ENCODE measurements at regions not wholly inside any gene's neighbourhood (a gene's known extent, or its start where the extent isn't known, plus 50 kb on each side); places are given as distances from the start of the nearest gene placed in this dataset.
"Not testable (repeated sequence)": the region's sequence is repeated elsewhere in the genome, so short reads cannot be mapped to it uniquely, and the experiment has no call there.

DNA sequence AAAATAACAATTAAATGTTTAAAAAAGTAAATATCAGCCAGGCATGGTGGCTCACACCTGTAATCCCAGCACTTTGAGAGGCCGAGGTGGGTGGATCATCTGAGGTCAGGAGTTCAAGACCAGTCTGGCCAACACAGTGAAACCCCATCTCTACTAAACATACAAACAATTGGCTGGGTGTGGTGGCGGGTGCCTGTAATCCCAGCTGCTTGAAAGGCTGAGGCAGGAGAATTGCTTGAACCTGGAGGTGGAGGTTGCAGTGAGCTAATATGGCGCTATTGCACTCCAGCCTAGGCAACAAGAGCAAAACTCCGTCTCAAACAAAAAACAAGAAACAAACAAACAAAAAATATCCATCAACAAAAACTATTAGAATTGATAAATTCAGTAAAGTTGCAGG, 77.5 kb downstream of the SNX5 start:
- not testable (repeated sequence) for DNase-seq

DNA sequence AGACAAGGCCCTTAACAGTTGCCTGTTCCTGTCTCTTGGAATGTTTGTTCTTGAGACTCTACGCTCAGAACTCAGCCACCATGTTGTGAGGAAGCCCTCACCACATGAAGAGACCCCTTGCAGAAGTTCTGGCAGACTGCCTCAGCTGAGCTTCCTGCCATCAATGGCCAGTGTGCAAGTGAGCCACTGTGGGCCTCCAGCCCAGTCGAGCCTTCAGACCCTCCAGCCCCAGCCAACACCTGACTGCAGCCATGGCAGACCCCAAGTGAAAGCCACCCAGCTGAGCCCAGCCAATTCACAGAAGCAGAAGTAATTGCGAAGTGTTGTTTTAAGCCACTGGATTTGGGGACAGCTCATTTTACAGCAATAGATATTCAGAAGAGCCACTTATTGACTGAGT, 78.3 kb downstream of the SNX5 start:
- no peak for DNase-seq

- DNase-seq: no peak
Observed at GRCh38 chr20:17889226-17889625, 79.4 kb downstream of the SNX5 start.

DNA sequence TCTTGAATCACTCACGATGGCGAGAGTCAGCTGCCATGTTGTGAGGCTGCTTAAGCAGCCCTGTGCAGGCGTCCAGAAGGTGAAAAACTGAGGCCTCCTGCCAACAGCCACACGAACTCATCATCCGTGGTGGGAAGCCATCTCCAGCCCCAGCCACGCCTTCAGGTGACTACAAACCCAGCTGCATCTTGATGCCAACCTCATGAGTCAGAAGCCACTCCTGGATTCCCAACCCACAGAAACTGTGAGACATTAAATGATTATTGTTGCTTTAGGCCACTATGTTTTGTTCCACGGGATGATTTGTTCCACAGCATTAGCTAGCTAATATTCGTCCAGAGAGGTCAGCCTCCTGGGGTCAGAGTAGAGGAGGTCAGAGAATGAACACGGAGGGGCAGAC, 80.5 kb downstream of the SNX5 start:
- no peak for DNase-seq

DNA sequence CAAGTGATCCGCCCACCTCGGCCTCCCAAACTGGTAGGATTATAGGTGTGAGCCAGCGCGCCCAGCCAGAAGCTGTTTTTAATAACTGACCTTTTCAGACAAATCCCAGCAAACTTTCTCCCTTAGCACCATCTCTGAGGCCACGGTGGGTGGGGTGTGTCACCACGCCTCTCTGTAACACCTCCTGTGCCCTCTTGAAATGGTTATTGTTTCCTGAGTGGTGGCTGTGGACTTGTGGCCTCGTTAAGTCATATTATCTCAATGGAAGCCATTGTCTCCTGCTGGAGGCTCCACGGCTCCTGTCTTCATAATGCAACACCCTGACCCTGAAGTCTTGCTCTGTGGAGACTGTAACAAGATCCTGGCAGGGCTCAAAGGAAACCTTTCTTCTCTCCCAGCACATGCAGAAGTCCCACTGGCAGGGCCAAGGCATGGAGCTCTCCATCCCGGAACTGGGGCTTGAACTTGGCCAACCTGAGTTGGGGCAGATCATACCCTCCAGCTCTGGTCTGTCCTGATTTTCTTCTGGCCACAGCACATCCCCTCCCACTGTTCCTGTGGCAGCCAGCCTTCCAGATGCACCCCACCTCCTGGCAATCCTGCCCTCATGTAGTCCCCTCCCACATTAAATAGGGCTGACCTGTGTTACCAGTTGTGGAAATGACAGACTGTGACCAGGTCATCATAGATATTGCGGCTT, 81.1 kb downstream of the SNX5 start:
- DNase-seq: no peak

DNA sequence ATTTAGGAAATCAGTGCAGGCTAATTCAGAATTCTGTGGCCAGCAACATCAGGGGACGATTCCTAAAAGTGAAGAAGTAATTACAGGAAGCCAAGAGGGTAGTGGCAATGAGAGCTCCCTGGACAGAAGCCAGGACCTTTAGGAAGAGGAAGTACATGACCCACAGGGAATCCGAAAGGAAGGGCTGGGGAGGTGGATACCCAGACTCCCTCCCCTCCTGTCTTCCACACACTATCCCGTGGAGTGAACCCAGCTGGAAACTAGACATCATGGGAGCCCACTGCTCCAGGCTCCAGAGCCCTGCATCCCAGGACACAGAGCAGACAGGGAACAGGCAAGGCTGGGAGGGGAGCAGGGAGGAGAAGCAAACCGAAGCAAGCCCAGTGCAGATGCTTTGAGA, 83.0 kb downstream of the SNX5 start:
- DNase-seq: no peak

DNA sequence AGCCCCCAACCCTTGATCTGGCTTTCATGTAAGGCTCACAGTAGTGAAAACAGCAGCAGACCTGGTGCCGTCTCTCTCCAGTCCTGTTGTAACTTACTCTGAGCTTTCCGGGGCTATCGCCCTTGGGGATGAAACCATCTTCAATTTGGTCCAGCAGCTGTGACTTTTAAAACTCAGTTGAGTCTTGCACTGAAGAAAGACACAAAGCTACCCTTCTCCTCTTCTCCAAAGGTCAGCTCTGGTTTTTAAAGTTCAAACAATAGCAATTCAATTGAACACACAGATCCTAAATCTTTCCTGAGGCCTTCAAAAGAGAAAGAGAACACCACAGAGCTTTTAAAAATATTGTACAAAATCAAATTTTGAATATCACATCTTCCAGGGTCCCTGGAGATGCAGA, 83.5 kb downstream of the SNX5 start:
- no peak for DNase-seq

DNA sequence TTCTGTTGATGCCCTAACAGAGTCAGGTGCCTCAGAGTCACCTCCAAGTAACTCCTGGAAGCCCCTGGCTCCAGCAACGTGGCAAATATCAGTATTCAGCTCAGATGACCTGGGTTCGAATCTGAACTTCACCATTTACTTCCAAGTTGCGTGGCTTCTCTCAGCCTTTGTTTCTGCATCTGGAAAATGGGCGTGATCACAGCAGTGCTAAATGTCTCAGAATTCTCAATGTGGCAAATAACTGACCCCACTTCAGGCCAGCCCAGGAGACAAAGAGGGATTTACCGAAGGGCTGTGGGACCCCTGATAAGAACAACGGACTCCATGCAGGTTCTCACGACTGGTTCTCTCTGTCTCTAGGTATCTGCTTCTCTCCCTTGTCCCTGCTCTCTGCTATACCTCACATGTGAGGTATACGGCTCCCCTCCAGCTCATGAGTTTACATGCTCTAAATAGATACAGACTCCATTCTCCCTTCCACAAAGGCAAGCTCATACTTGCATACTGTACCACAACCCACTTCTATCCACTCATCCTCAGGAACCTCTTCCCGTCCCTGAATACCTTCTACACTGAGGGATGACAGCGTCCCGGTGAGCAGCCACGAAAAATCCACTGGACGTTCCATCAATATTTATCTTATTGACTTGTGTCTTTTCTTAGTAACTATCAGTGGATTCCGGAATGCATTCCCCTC, 84.1 kb downstream of the SNX5 start:
- DNase-seq: no peak

GRCh38 chr20:17883592-17884306, 84.8 kb downstream of the SNX5 start:
- DNase-seq: no peak

DNA sequence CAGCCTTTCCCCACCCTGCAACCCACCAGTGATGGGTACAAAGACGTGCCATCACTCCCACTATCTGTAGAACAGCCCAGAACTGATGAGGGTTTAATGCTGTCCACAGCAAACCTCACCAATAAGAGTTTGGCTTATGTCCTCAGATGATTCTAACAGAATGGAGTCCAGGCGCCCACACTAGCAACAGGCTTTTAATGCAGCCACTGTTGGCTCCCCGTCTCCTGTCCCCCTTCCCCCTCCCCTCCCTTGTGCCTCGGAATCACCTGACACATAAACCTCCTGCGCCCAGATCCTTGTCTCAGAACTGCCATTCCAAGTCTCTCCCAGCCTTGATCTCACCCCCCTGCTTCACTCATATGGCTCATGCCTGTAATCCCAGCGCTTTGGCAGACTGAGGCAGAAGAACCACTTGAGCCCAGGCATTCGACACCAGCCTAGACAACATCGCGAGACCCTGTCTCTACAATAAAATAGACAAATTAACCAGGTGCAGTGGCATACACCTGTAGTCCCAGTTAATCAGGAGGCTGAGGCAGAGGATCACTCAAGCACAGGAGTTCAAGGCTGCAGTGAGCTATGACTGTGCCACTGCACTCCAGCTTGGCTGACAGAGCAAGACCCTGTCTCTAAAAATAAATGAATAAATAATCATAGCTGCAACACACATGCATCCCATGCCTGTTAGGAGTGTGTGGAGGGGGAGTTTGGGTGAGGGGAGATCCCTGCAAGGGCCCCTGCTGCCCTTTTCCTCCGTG, 85.6 kb downstream of the SNX5 start:
- DNase-seq: no peak

- no peak for DNase-seq
Observed at GRCh38 chr20:17882065-17882833, 86.3 kb downstream of the SNX5 start.

DNA sequence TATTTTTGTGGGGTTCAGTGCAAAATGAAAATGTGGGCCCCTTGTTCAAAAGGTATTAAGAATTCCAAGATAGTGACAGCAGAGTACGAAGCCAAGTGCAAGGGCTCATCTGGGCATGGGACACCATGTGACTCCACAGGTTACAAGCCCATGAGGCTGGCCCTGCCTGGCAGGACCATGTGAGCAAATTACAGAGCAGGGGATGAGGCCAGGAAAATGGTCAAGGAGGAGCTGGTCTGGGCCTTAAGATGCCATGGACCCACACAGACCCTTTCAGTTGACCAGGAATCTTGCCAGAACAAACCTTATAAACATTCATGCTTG, 86.9 kb downstream of the SNX5 start:
- no peak for DNase-seq

- peak in 1 of 2 experiments; percentile 24 for DNase-seq
Observed at GRCh38 chr20:17878912-17879602, 89.5 kb downstream of the SNX5 start.

- DNase-seq: no peak
Observed at GRCh38 chr20:17878069-17878911, 90.3 kb downstream of the SNX5 start.

DNA sequence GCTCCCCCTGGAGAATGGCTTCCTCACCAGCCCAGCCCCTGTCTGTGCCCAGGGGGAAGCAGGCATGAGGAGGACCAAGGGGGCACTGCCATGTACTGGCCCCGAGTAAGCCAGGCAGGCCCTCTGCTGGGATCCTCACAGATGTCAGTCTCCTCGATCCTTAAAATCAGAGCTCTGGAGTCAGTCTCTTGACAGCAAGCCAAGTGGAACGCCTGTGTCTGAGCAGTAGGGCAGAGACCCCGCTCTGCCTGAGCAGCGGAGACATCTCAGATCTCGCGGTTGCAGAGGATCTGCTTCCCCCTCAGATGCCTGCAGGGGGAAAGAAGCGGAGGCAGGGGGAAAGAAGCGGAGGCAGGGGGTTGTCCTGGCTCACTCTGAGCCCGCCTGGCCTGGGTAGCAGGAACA, 92.6 kb downstream of the SNX5 start:
- no peak for DNase-seq

- DNase-seq: no peak
Observed at GRCh38 chr20:17875106-17875980, 93.3 kb downstream of the SNX5 start.

- no peak for DNase-seq
Observed at GRCh38 chr20:17874271-17875105, 94.1 kb downstream of the SNX5 start.

- no peak for DNase-seq
Observed at GRCh38 chr20:17873410-17874270, 95.0 kb downstream of the SNX5 start.

Measured in activated CD4-positive, alpha-beta T cell treated with anti-CD3 and anti-CD28 coated beads, Interleukin-2, amount 50 U/mL, for 48 hours (primary cell).